ENCODE measurements at regions not wholly inside any gene's neighbourhood (a gene's known extent, or its start where the extent isn't known, plus 50 kb on each side); places are given as distances from the start of the nearest gene placed in this dataset.
A peak's percentile ranks its signal among the peaks of the same experiment; 100 is the strongest.

DNA sequence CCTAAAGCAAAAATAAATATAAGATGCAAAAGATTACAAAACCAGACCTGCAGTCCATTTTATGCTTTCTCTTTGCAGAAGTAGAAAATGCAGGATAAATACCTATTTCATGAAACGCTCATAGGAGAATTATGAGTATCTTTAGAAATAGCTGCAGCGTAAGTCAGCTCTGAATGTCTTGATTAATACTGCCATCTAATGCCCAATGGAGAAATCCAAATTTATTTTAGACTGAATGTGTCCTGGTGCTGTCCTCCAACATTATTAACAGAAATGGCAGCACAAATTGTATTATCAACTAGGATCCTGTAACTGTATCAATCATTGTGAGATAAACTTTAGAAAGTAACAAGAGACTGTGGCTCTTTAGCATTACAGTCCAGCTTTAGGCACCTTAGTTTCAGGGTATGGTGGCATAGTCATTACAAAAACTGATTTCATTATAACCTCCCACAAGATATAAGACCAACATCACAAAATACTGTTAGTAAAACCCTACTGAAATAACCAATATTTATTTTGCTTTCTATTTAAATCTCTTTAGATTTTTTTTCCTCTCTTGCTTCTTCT is 162.1 kb upstream of the MIR17HG start:
- no peaks in the 10 kb centered on the region for H3K79me2 ChIP-seq (ENCODE audit: low read length)
- DNase-seq, result peak; percentile 52
- H3K4me3 ChIP-seq (ENCODE audit: low read length), result no peak overlapping the region
- no peak overlapping the region for H3K4me2 ChIP-seq (ENCODE audit: low read depth, low read length, poor library complexity, severe bottlenecking)
- no peak overlapping the region for H3K9ac ChIP-seq (ENCODE audit: low read length)
- H3K4me1 ChIP-seq (ENCODE audit: low read length), result no peaks in the 10 kb centered on the region
- no peaks in the 10 kb centered on the region for H3K9me2 ChIP-seq (replicated peaks; ENCODE audit: insufficient read depth, low read length)
- H2AFZ ChIP-seq (ENCODE audit: low read length), result no peak overlapping the region
- no peaks in the 10 kb centered on the region for H3K9me3 ChIP-seq (ENCODE audit: low read length)
- H3K27me3 ChIP-seq (ENCODE audit: low read length), result no peaks in the 10 kb centered on the region
- no peaks in the 10 kb centered on the region for H4K20me1 ChIP-seq (ENCODE audit: insufficient read depth, low read depth, low read length)
- H3K36me3 ChIP-seq (ENCODE audit: insufficient read depth, low read length), result no peaks in the 10 kb centered on the region
- no peak overlapping the region for H3K27ac ChIP-seq (ENCODE audit: low read length)

DNA sequence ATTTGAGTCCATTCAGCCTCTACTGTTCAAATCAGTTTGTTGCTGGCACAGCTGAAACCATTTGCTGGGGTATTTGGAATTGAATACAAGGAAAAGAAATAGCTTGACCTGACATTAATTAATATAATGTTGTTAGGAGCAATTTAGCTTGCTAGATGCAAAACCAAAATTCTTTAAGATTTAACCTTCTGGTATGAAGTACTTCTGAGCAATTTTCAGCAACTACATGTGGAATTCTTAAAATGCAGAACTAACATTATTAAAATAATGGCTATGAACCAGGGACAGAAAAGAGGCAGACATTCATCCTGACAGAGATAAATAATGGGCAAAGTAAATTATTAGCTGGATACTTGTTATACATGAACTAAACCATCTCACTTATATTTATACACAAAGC is 160.0 kb upstream of the MIR17HG start:
- no peak overlapping the region for H2AFZ ChIP-seq (ENCODE audit: low read length)
- H3K27ac ChIP-seq (ENCODE audit: low read length), result no peak overlapping the region
- no peaks in the 10 kb centered on the region for H3K36me3 ChIP-seq (ENCODE audit: insufficient read depth, low read length)
- no peaks in the 10 kb centered on the region for H3K4me1 ChIP-seq (ENCODE audit: low read length)
- no peak overlapping the region for H3K4me2 ChIP-seq (ENCODE audit: low read depth, low read length, poor library complexity, severe bottlenecking)
- DNase-seq, result no peak
- no peaks in the 10 kb centered on the region for H4K20me1 ChIP-seq (ENCODE audit: insufficient read depth, low read depth, low read length)
- no peaks in the 10 kb centered on the region for H3K9me3 ChIP-seq (ENCODE audit: low read length)
- no peaks in the 10 kb centered on the region for H3K27me3 ChIP-seq (ENCODE audit: low read length)
- H3K4me3 ChIP-seq (ENCODE audit: low read length), result no peak overlapping the region
- H3K9ac ChIP-seq (ENCODE audit: low read length), result no peak overlapping the region
- H3K79me2 ChIP-seq (ENCODE audit: low read length), result no peaks in the 10 kb centered on the region
- no peaks in the 10 kb centered on the region for H3K9me2 ChIP-seq (replicated peaks; ENCODE audit: insufficient read depth, low read length)

DNA sequence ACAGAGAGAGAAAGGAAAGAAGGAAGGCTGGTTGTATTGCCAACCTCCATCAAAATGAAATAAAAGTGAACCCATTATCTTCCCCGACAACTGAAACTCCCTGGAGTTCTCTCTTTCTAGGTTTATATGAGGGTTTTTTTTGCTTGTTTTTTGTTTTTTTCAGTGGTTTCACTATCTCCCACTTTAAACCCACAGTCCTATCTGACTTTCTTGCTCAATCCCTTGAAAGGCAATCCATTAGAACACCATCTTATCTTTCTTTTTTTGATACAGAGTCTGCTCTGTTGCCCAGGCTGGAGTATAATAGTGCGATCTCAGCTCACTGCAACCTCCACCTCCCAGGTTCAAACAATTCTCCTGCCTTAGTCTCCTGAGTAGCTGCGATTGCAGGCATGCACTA is 158.0 kb upstream of the MIR17HG start:
- no peaks in the 10 kb centered on the region for H3K27me3 ChIP-seq (ENCODE audit: low read length)
- no peak for DNase-seq
- no peaks in the 10 kb centered on the region for H3K79me2 ChIP-seq (ENCODE audit: low read length)
- H3K4me1 ChIP-seq (ENCODE audit: low read length), result no peaks in the 10 kb centered on the region
- no peak overlapping the region for H3K4me2 ChIP-seq (ENCODE audit: low read depth, low read length, poor library complexity, severe bottlenecking)
- H3K4me3 ChIP-seq (ENCODE audit: low read length), result no peak overlapping the region
- H3K27ac ChIP-seq (ENCODE audit: low read length), result no peak overlapping the region
- H3K9me3 ChIP-seq (ENCODE audit: low read length), result no peaks in the 10 kb centered on the region
- no peak overlapping the region for H2AFZ ChIP-seq (ENCODE audit: low read length)
- no peaks in the 10 kb centered on the region for H3K36me3 ChIP-seq (ENCODE audit: insufficient read depth, low read length)
- H3K9ac ChIP-seq (ENCODE audit: low read length), result no peak overlapping the region
- H3K9me2 ChIP-seq (replicated peaks; ENCODE audit: insufficient read depth, low read length), result no peaks in the 10 kb centered on the region
- H4K20me1 ChIP-seq (ENCODE audit: insufficient read depth, low read depth, low read length), result no peaks in the 10 kb centered on the region

DNA sequence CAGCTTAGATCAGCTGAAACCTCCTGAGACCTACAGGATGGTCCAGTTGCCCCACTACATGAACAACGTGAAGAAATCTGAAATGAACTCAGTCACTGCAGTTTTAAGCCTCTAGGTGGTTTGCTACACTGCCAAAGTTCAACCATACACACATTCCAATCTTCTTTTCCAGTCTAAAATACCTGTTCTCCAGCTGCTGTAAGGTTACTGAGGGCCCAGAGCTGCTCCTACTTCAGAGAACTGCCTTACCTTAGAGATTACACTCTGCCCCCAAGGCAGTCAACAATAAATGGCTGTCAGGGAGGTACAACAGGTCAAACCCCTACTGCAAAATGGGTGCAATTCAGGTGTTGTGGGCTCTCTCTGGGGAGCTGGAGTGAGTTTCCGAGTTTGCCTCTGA is 154.1 kb upstream of the MIR17HG start:
- Histone ChIP-seq H3K27me3 (ENCODE audit: low read length) (no peaks in the 10 kb centered on the region), H2AFZ (ENCODE audit: low read length) (no peak overlapping the region)

DNA sequence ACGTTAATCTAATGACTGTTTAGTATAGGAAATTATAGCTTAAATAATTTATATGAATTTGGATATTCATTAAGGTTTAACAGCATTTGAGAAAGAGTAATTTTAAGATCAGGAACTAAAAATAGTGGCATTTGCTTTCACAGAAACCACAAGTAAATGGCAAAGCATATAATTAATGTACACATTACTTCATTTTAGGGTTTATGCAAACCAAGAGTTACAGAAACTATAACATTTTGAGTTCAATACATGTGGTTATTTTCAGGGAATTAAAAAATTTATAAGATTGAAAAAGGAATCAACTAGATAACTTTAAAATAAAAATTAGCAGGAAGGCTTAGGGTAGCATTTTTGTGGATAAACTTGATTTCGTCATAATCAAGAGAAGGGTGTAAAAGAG is 151.7 kb upstream of the MIR17HG start:
- no peaks in the 10 kb centered on the region for H3K9me2 ChIP-seq (replicated peaks; ENCODE audit: insufficient read depth, low read length)
- H3K4me2 ChIP-seq (ENCODE audit: low read depth, low read length, poor library complexity, severe bottlenecking), result no peak overlapping the region
- H3K4me3 ChIP-seq (ENCODE audit: low read length), result no peak overlapping the region
- H3K9ac ChIP-seq (ENCODE audit: low read length), result no peak overlapping the region
- no peaks in the 10 kb centered on the region for H3K36me3 ChIP-seq (ENCODE audit: insufficient read depth, low read length)
- no peaks in the 10 kb centered on the region for H4K20me1 ChIP-seq (ENCODE audit: insufficient read depth, low read depth, low read length)
- no peak overlapping the region for H3K27ac ChIP-seq (ENCODE audit: low read length)
- H3K4me1 ChIP-seq (ENCODE audit: low read length), result no peaks in the 10 kb centered on the region
- no peak overlapping the region for H2AFZ ChIP-seq (ENCODE audit: low read length)
- no peaks in the 10 kb centered on the region for H3K9me3 ChIP-seq (ENCODE audit: low read length)
- no peak for DNase-seq
- H3K79me2 ChIP-seq (ENCODE audit: low read length), result no peaks in the 10 kb centered on the region
- no peaks in the 10 kb centered on the region for H3K27me3 ChIP-seq (ENCODE audit: low read length)

More for the DNA sequence above, 154.1 kb upstream of the MIR17HG start:
- Histone ChIP-seq H3K79me2 (ENCODE audit: low read length) (no peaks in the 10 kb centered on the region), H3K4me1 (ENCODE audit: low read length) (no peaks in the 10 kb centered on the region), H3K9me3 (ENCODE audit: low read length) (no peaks in the 10 kb centered on the region), H3K36me3 (ENCODE audit: insufficient read depth, low read length) (no peaks in the 10 kb centered on the region), H4K20me1 (ENCODE audit: insufficient read depth, low read depth, low read length) (no peaks in the 10 kb centered on the region), H3K27ac (ENCODE audit: low read length) (no peak overlapping the region), H3K9me2 (replicated peaks; ENCODE audit: insufficient read depth, low read length) (no peaks in the 10 kb centered on the region), H3K4me2 (ENCODE audit: low read depth, low read length, poor library complexity, severe bottlenecking) (no peak overlapping the region), H3K9ac (ENCODE audit: low read length) (no peak overlapping the region), H3K4me3 (ENCODE audit: low read length) (no peak overlapping the region)
- no peak for DNase-seq

DNA sequence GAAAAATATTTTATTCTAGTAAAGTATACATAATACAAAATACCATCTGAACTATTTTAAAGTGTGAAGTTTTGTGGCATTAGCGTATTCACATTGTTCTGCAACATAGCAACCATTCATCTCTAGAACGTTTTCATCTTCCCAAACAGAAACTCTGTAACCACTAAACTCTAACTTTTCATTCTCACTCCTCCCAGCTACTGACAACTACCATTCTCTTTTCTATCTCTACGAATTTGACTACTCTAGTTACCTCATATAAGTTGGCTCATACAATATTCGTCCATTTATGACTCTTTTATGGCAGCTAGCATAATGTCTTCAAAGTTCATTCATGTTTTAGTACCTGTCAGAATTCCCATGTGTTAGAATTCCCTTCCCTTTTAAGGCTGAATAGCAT is 150.5 kb upstream of the MIR17HG start:
- Histone ChIP-seq H3K9me2 (replicated peaks; ENCODE audit: insufficient read depth, low read length) (no peaks in the 10 kb centered on the region), H3K9me3 (ENCODE audit: low read length) (no peaks in the 10 kb centered on the region), H3K27me3 (ENCODE audit: low read length) (no peaks in the 10 kb centered on the region), H2AFZ (ENCODE audit: low read length) (no peak overlapping the region), H4K20me1 (ENCODE audit: insufficient read depth, low read depth, low read length) (no peaks in the 10 kb centered on the region), H3K27ac (ENCODE audit: low read length) (no peak overlapping the region), H3K36me3 (ENCODE audit: insufficient read depth, low read length) (no peaks in the 10 kb centered on the region), H3K4me1 (ENCODE audit: low read length) (no peaks in the 10 kb centered on the region), H3K4me2 (ENCODE audit: low read depth, low read length, poor library complexity, severe bottlenecking) (no peak overlapping the region), H3K4me3 (ENCODE audit: low read length) (no peak overlapping the region), H3K9ac (ENCODE audit: low read length) (no peak overlapping the region), H3K79me2 (ENCODE audit: low read length) (no peaks in the 10 kb centered on the region)
- DNase-seq, result no peak

DNA sequence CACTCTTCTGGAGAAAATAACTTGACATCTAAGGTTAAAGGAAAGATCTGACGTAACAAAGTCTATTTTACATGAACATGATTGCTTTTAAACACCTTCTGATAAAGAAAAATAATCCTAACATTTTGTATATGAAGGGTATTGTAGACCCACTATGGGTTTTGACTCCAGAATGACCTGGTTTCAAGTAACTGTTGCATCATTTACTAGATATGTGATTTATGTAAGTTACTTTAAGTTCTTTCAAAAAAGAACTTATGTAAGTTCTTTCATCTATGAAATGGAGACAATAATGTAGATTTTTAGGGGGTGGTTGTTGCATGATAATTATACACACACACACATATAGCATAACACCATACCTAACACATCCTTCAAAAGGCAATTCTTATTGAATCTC is 147.6 kb upstream of the MIR17HG start:
- Histone ChIP-seq H2AFZ (ENCODE audit: low read length) (no peak overlapping the region), H3K4me3 (ENCODE audit: low read length) (no peak overlapping the region), H3K36me3 (ENCODE audit: insufficient read depth, low read length) (no peaks in the 10 kb centered on the region), H3K79me2 (ENCODE audit: low read length) (no peaks in the 10 kb centered on the region), H3K4me2 (ENCODE audit: low read depth, low read length, poor library complexity, severe bottlenecking) (no peak overlapping the region), H3K4me1 (ENCODE audit: low read length) (no peaks in the 10 kb centered on the region), H3K9me3 (ENCODE audit: low read length) (no peaks in the 10 kb centered on the region), H3K9ac (ENCODE audit: low read length) (no peak overlapping the region), H4K20me1 (ENCODE audit: insufficient read depth, low read depth, low read length) (no peaks in the 10 kb centered on the region), H3K27me3 (ENCODE audit: low read length) (no peaks in the 10 kb centered on the region), H3K27ac (ENCODE audit: low read length) (no peak overlapping the region), H3K9me2 (replicated peaks; ENCODE audit: insufficient read depth, low read length) (no peaks in the 10 kb centered on the region)
- DNase-seq, result no peak

DNA sequence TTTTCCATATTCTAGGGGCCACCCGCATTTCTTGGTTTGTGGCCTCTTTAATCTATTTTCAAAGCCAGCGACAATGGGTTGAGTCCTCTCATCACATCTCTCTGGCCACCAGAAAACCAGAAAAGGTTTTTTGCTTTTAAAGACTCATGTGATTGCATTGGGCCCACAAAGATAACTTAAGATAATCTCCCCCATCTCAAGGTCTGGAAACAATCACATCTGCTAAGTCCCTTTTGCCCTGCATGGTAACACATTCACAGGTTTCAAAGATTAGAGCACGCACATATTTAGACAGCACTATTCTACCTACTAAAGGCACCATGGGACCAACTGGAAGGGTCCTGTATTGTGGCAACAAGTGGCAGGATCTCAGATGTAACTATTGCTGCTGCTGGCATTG is 147.0 kb upstream of the MIR17HG start:
- Histone ChIP-seq H3K4me1 (ENCODE audit: low read length) (no peaks in the 10 kb centered on the region), H3K9ac (ENCODE audit: low read length) (no peak overlapping the region), H3K27me3 (ENCODE audit: low read length) (no peaks in the 10 kb centered on the region), H3K9me2 (replicated peaks; ENCODE audit: insufficient read depth, low read length) (no peaks in the 10 kb centered on the region), H3K9me3 (ENCODE audit: low read length) (no peaks in the 10 kb centered on the region), H3K27ac (ENCODE audit: low read length) (no peak overlapping the region), H3K4me2 (ENCODE audit: low read depth, low read length, poor library complexity, severe bottlenecking) (no peak overlapping the region), H2AFZ (ENCODE audit: low read length) (no peak overlapping the region), H4K20me1 (ENCODE audit: insufficient read depth, low read depth, low read length) (no peaks in the 10 kb centered on the region), H3K79me2 (ENCODE audit: low read length) (no peaks in the 10 kb centered on the region), H3K4me3 (ENCODE audit: low read length) (no peak overlapping the region), H3K36me3 (ENCODE audit: insufficient read depth, low read length) (no peaks in the 10 kb centered on the region)
- no peak for DNase-seq

DNA sequence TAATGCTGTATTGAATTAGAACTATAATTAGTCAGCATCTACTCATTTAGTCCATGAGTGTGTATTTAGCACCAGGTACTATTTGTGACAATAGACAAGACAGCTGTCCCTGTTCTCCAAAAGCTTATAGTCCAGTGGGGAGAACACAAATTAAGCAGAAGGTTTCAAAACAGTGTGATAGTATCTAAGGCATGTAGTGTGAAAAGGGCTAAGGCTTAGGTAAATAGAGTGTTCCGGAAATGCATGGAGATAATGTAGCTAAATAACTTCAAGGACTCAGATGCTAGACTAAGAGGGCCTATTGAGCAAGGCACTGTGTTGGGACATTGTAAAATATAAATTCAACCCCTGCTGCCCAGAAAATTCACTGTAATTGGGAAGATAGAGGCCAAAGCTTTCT is 144.1 kb upstream of the MIR17HG start:
- H3K4me3 ChIP-seq (ENCODE audit: low read length), result no peak overlapping the region

More for the DNA sequence above, 144.1 kb upstream of the MIR17HG start:
- DNase-seq, result no peak
- no peak overlapping the region for H2AFZ ChIP-seq (ENCODE audit: low read length)
- no peaks in the 10 kb centered on the region for H3K79me2 ChIP-seq (ENCODE audit: low read length)
- H3K9ac ChIP-seq (ENCODE audit: low read length), result no peak overlapping the region
- H3K4me2 ChIP-seq (ENCODE audit: low read depth, low read length, poor library complexity, severe bottlenecking), result no peak overlapping the region
- no peak overlapping the region for H3K27ac ChIP-seq (ENCODE audit: low read length)
- H3K36me3 ChIP-seq (ENCODE audit: insufficient read depth, low read length), result no peaks in the 10 kb centered on the region
- no peaks in the 10 kb centered on the region for H3K4me1 ChIP-seq (ENCODE audit: low read length)
- H3K9me2 ChIP-seq (replicated peaks; ENCODE audit: insufficient read depth, low read length), result no peaks in the 10 kb centered on the region
- H4K20me1 ChIP-seq (ENCODE audit: insufficient read depth, low read depth, low read length), result no peaks in the 10 kb centered on the region
- H3K27me3 ChIP-seq (ENCODE audit: low read length), result no peaks in the 10 kb centered on the region
- H3K9me3 ChIP-seq (ENCODE audit: low read length), result no peaks in the 10 kb centered on the region
